ENCODE measurements at regions not wholly inside any gene's neighbourhood (a gene's known extent, or its start where the extent isn't known, plus 50 kb on each side); places are given as distances from the start of the nearest gene placed in this dataset.

DNA sequence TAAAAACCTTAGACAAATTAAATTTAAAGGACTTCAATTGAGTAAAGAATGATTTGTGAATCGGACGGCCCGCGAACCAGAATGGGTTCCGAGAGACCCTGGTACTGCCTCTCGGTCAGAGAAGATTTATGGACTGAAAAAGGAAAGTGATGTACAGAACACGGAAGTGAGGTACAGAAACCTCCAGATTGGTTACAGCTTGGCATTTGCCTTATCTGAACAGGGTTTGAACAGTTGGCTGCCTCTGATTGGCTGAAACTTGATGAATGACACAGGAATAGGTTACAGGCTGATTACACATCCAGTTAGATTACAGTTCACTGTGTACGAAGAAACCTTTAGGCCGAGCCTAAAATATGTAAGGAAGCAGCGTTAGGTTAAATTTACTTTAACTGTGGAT lies 156.5 kb upstream of the EGFLAM start:
- no peak for DNase-seq (ENCODE audit: low read depth)

GRCh38 chr5:38099205-38100168 lies 158.9 kb upstream of the EGFLAM start:
- DNase-seq (ENCODE audit: low read depth) = no peak

DNA sequence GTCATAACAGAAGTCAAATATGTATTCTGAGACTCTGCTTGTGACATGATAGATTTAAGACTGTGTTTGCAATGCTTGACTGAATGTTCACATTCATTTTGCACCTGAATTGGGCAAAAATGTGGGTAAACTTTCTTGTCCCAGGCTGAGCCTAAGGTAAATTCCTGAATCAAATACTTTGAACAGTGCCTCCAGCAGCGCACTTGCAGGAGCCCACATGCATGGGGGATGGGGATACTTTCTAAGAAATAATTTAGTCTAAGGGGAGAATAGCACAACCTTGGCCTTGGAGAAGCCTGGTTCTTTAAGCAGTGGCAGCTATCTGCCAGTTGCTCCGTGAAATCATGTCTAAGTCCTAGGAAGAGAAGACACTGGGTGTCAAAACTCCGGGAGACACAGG lies 163.5 kb upstream of the EGFLAM start:
- no peak for DNase-seq (ENCODE audit: low read depth)

GRCh38 chr5:38093855-38094254 lies 164.5 kb upstream of the EGFLAM start:
- no peak for DNase-seq (ENCODE audit: low read depth)

GRCh38 chr5:38086777-38087176 lies 171.6 kb upstream of the EGFLAM start:
- DNase-seq (ENCODE audit: low read depth) = no peak

DNA sequence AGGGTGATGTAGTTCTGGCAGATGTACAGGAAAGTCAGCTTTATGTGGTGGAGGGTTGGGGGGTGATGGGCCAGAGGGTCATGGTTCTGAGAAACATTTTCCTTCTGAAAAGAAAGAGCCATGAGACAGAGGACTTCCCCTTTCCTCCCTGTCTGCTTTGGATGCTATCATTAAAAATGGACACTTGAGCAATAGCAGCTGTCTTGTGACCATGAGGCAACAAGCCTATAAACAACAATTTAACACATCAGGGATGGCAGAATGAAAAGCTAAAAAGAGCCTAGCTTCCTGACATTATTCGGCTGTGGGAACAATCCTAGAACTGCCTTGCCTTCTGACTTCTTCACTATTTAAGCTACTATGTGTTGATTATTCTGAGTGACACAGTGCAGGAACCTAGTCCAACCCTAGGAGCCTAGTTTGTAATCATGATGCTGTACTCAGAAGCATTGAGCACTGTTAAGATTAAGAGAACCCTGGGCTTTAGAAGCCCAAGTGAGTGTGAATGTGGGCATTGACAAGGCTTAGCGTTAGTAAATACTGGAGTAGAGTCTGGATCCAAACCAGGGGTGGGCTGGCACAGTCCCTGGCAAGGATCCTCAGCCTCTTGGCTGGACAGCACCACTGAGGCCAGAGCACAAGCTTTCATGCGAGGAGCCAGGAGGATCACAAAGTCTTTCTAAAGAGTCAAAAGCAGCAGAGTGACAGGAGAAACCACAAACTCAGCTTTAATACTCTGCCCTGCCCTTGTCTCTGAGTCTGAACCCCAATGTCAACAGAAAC lies 178.5 kb upstream of the EGFLAM start:
- DNase-seq (ENCODE audit: low read depth) = no peak

DNA sequence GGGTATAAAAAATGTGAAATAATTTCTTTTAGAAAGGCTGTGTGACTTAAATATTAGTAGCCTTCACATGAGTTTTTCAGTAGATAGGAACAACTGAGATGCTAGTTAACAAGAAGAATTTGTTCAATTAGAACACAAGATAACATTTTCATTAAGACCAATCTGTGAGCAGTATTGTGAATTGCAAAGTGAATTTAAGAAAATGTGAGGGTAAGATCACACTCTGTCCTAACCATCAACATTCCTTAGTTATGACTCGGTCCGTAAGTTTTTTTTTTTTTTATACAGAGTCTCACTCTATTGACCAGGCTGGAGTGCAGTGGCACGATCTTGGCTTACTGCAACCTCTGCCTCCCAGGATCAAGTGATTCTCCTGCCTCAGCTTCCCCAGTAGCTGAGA lies 180.2 kb upstream of the EGFLAM start:
- peak; percentile 61 for DNase-seq (ENCODE audit: low read depth)

- DNase-seq (ENCODE audit: low read depth) = no peak
These were observed 180.7 kb upstream of the EGFLAM start for GRCh38 chr5:38077652-38078051.

- no peak for DNase-seq (ENCODE audit: low read depth)
These were observed 186.3 kb upstream of the EGFLAM start for GRCh38 chr5:38071831-38072694.

GRCh38 chr5:38070304-38070950 lies 187.9 kb upstream of the EGFLAM start:
- DNase-seq (ENCODE audit: low read depth) = no peak

- DNase-seq (ENCODE audit: low read depth) = peak; percentile 37
These were observed 189.0 kb upstream of the EGFLAM start for GRCh38 chr5:38069360-38069759.

GRCh38 chr5:38060354-38060753 lies 198.0 kb upstream of the EGFLAM start:
- DNase-seq (ENCODE audit: low read depth) = peak; percentile 69

DNA sequence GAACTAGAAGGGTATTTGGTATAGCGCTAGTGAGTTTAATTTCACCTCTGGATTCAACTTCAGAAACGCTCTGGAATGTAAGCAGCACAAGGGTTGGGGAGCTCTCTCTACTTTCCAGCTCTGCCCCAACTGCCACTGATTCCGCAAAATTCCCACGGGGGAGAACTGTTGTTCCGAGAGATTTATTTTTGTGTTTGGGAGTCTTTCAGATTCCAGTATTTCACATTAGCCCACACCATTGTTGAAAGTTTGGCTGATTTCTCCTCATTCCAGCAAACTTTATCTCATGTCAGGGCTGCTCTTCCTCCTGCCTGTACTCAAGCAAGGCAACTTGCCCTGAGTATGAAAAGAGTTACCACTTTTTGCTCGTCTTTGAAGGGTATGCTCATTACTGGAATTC lies 198.5 kb upstream of the EGFLAM start:
- DNase-seq (ENCODE audit: low read depth) = no peak

DNA sequence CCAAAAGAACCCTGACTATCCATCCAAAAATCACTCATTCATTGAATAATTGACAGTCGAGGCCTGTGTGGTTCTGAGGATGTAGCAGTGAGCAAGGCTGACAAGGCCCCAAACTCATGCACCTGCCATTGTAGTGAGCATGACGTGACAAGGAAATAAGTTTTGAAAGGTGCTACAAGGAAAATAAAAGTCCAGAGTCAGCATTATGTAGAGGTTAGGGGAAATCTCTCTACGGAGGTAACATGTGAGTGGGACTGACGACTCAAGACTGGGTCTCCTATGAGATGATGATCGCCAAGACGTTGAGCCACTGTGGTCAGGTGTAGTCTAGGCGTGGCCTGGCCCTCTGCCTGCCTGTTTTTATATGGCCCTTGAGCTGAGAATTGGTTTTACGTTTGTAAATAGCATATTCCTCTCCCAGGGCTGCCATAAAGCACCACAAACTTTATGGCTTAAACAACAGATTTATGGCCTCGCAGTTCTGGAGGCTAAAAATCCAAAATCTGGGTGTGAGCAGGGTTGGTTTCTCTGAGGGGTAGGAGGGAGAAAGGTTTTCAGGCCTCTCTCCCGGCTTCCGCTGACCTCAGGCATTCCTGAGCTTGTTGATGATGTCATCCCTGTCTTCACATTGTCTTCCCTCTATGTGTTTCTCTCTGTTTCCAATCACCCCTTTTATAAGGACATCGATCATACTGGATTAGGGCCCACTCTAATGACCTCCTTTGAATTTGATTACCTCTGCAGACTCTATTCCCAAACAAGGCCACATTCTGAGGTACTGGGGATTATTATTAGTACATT lies 206.4 kb upstream of the EGFLAM start:
- DNase-seq (ENCODE audit: low read depth) = no peak

DNA sequence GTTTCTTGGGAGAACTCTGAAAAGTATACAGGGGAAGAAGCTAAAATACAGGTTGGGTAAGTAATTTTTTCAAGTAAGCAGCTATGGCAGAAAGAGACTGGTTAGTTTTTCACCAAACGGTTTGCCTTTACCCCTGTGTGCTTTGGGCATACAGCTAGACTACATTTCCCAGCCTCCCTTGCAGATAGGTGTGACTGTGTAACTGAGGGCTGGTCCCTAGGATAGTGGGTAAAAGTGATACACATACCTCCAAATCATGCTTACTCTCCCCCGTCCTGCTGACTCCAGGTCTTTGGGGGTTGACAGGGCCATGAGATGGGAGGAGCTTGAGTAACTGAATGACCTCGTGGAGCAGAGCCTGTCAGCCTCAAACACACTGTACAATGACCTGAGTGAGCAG lies 208.6 kb upstream of the GDNF start:
- no peak for DNase-seq (ENCODE audit: low read depth)

GRCh38 chr5:38046103-38046502 lies 206.3 kb upstream of the GDNF start:
- DNase-seq (ENCODE audit: low read depth) = no peak

DNA sequence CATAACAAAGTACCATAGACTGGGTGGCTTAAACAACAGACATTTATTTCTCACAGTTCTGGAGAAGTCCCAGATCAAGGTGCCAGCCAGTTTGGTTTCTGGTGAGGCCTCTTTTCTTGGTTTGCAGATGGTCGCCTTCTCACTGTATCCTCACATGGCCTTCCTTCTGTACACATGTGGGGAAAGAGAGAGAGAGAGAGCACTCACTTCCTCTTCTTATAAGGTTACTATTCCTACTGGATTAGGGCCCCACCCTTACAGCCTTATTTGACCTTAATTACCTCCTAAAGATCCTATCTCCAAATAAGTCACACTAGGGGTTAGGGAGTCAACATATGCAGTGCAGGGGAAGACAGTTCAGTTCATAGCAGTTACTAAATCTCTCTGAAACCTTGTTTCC lies 205.6 kb upstream of the GDNF start:
- no peak for DNase-seq (ENCODE audit: low read depth)

GRCh38 chr5:38039826-38040225 lies 200.0 kb upstream of the GDNF start:
- no peak for DNase-seq (ENCODE audit: low read depth)

DNA sequence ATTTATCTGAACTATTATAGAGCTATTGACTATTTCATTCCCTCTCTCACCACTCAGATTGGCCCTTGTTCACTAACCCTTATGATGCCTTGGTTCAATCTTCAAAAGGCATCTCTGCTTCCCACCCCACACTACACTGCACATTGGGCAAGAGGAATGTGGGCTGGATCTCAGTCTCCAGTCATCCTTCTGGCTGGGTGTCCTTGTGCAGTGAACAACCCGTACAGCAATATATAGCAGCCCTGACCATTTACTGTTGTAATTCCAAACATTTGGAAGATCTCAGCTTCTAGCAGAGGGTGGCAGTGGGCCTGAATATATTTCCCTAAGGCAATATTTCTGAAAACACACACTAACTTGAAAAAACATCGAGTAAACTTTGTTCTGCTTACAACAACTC lies 199.2 kb upstream of the GDNF start:
- no peak for DNase-seq (ENCODE audit: low read depth)

DNA sequence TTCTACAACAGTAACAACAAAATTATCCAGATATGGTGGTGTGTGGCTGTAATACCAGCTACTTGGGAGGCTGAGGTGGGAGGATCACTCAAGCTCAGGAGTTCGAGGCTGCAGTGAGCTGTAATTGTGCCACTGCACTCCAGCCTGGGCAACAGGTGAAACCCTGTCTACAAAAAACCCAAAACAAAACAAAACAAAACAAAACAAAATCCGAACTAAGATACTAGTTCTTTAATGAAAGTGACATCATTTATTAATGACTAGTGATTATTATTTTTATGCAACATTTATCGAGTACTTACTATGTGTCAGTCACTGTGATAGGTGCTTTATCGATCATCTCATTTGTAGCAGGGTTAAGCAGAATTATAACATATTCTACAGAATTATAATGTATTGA lies 196.9 kb upstream of the GDNF start:
- no peak for DNase-seq (ENCODE audit: low read depth)
